ENCODE measurements at regions not wholly inside any gene's neighbourhood (a gene's known extent, or its start where the extent isn't known, plus 50 kb on each side); places are given as distances from the start of the nearest gene placed in this dataset.

DNA sequence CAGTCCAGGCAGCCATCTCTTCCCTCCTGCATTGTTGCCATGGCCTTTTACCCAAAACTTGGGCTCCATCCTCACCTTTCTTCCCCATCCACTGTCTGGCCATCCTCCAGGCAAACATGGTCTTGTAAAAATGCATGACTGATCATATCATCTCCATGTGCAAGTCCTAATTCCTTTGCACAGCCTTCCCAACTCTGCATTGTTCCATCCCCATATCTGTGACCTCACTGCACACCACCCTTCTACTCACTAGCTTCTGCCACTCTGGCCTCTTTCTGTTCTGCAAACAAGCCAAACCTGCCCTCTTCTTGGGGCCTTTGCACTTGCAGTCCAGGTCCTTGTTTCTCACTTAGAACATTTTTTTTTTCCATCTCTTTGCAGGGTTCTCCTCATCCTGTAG, 230.1 kb upstream of the GJB5 start:
- TF ChIP-seq, protein P1, sequence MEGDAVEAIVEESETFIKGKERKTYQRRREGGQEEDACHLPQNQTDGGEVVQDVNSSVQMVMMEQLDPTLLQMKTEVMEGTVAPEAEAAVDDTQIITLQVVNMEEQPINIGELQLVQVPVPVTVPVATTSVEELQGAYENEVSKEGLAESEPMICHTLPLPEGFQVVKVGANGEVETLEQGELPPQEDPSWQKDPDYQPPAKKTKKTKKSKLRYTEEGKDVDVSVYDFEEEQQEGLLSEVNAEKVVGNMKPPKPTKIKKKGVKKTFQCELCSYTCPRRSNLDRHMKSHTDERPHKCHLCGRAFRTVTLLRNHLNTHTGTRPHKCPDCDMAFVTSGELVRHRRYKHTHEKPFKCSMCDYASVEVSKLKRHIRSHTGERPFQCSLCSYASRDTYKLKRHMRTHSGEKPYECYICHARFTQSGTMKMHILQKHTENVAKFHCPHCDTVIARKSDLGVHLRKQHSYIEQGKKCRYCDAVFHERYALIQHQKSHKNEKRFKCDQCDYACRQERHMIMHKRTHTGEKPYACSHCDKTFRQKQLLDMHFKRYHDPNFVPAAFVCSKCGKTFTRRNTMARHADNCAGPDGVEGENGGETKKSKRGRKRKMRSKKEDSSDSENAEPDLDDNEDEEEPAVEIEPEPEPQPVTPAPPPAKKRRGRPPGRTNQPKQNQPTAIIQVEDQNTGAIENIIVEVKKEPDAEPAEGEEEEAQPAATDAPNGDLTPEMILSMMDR (IDR thresholded peaks at IDR 0.05): no peak
- intact Hi-C loops (cut with DNase I): no loop called here
- H3K27me3 ChIP-seq: no peaks in the 10 kb centered on the region
- H3K9me3 ChIP-seq: no peaks in the 10 kb centered on the region
- no peaks in the 10 kb centered on the region for H3K4me1 ChIP-seq
- H3K27ac ChIP-seq: no peak overlapping the region
- H3K9ac ChIP-seq (ENCODE audit: low read depth in 2 of 2, low read length in 2 of 2): no peak overlapping the region
- H3K4me3 ChIP-seq: no peak overlapping the region
- H3K36me3 ChIP-seq: no peaks in the 10 kb centered on the region
- DNase-seq: no peak

DNA sequence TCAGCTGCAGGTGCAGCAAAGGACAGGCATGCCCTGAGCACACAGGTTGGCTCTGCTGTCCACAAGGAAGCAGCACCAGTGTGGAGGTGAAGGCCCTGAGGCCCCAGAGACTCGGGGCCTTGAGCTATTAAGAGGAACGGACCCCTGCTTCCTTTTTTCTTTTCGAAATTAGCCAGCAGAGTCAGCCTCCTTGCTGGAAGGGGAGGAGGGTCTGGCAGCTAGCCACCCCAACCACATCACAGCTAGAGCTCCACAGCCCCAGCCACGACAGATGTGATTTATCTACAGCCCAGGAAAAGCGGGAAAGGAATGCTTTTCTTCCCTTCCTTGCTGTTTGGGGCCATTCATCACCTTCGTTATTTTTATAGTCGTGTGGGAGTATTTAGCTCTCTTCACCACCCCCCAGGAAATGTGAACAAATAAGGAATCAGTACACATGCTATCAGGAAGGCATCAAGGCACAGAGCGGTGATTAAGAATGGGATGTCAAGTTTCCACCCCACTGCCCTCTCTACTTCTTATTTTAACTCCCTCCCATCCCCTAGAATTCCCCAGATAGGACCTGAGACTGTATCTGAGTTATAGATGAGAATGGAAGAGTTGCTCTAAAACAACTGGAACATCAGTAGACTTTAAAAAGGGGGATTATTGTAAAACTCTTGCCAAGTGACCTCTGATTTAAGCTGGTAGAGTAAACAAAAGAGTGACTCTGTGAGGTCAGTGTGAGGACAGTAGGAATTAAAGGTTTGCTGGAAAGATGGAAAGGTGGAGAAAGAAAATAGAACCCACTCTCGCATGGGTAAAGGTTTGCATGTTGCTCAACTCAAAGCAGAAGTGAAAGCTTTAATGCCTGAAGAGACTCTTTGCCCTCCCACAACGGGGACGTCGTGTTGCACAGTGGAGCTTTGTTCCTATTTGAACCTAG, 224.7 kb upstream of the GJB5 start:
- no peak overlapping the region for H3K4me3 ChIP-seq
- no peaks in the 10 kb centered on the region for H3K9me3 ChIP-seq
- H3K9ac ChIP-seq (ENCODE audit: low read depth in 2 of 2, low read length in 2 of 2): no peak overlapping the region
- no peaks in the 10 kb centered on the region for H3K4me1 ChIP-seq
- DNase-seq: no peak
- H3K36me3 ChIP-seq: no peaks in the 10 kb centered on the region
- intact Hi-C loops (cut with DNase I): no loop called here
- no peak overlapping the region for H3K27ac ChIP-seq
- TF ChIP-seq, protein P1 (IDR thresholded peaks at IDR 0.05): no peak
- no peaks in the 10 kb centered on the region for H3K27me3 ChIP-seq

DNA sequence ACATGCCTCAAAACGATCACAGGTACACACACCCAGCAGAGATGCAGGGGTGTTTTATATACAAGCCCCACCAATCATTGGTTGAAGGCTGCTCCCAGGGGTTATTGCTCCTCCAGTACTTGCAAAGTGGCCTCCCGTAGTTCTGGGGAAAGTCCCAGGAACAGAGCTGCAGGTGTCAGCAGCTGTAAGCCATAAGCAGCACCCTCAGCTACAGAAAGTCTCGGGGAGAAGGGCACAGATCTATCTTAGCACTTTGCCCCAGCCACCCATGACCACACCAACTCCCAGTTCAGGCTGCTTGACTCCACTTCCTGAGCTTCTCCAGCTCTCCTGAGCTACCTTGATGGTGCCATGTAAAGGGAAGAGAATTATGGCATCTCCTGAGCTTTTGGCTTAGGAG, 222.7 kb upstream of the GJB5 start:
- no peak overlapping the region for H3K4me3 ChIP-seq
- no peaks in the 10 kb centered on the region for H3K4me1 ChIP-seq
- no peaks in the 10 kb centered on the region for H3K36me3 ChIP-seq
- H3K9me3 ChIP-seq: no peaks in the 10 kb centered on the region
- TF ChIP-seq, protein P1 (IDR thresholded peaks at IDR 0.05): no peak
- H3K9ac ChIP-seq (ENCODE audit: low read depth in 2 of 2, low read length in 2 of 2): no peak overlapping the region
- no peak overlapping the region for H3K27ac ChIP-seq
- no peak for DNase-seq
- no peaks in the 10 kb centered on the region for H3K27me3 ChIP-seq
- intact Hi-C loops (cut with DNase I): no loop called here

DNA sequence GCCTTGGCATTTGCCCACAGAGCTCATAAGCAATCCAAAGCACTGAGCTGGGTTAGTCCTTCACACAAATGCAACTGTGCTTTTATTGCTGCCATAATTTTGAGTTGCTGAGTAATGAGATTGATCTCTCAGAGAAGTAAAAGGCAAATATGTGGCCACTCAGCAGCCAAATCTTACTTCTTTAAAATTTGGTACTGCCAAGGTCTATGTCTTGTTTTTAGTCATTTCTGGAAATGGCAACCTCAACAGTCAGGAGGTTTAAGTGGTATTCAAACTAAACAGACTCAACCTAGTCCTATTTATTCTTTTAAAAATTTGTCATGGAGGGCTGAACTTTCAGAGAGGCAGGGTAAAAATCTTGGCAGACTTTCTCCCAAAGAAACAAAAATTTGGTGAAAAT, 216.4 kb upstream of the GJB5 start:
- no peak for DNase-seq
- Histone ChIP-seq H3K27me3 (no peaks in the 10 kb centered on the region), H3K36me3 (no peaks in the 10 kb centered on the region), H3K9ac (ENCODE audit: low read depth in 2 of 2, low read length in 2 of 2) (no peak overlapping the region), H3K4me3 (no peak overlapping the region), H3K4me1 (no peaks in the 10 kb centered on the region), H3K9me3 (no peaks in the 10 kb centered on the region), H3K27ac (no peak overlapping the region)
- intact Hi-C loops (cut with DNase I): no loop called here
- TF ChIP-seq, protein P1 (IDR thresholded peaks at IDR 0.05): no peak

DNA sequence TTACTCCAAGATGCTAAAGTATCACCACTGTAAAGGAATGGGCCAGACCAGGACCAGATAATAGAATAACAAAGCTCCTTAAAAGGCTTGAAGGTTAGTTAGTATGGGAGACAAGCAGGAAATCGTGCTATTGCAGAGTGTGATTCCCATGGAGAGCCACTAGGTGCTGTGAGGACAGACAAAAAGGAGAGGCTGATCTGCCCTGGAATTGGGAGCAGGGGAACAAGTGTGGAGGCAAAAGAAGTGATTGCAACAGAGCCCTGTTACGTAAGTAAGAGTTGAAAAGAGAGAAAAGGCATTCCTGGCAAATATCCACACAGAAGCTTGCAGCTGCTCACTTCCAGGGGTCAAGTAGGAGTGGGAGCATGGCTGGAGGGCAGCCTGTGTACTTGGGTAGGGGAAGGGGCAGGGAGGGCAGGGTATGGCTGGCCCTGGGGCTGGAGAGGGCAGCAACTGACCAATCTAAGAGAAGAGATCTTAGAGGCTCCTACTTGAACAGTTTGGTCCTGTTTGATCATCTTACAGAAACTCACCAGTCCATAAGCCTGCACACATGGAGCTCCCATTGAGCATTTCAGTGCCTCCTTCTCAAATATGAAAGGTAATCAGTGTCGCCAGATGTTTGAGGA, 207.7 kb upstream of the GJB5 start:
- TF ChIP-seq, protein P1 (IDR thresholded peaks at IDR 0.05): no peak
- H3K4me1 ChIP-seq: no peaks in the 10 kb centered on the region
- H3K27me3 ChIP-seq: no peaks in the 10 kb centered on the region
- H3K27ac ChIP-seq: no peak overlapping the region
- no peaks in the 10 kb centered on the region for H3K36me3 ChIP-seq
- intact Hi-C loops (cut with DNase I): loop anchor here (5.0 kb wide), 1 partner anchor 195 kb away; no protein-coding TSS in a partner anchor
- H3K9ac ChIP-seq (ENCODE audit: low read depth in 2 of 2, low read length in 2 of 2): no peak overlapping the region
- no peak for DNase-seq
- H3K4me3 ChIP-seq: no peak overlapping the region
- no peaks in the 10 kb centered on the region for H3K9me3 ChIP-seq
